Epithelial cell of esophagus (primary cell): ENCODE measurements at regions not wholly inside any gene's neighbourhood (a gene's known extent, or its start where the extent isn't known, plus 50 kb on each side); places are given as distances from the start of the nearest gene placed in this dataset.

Experiments
- DNase-seq: peaks from one replicate; pipeline ENCODE4 v3.0.0; 2010; ENCODE audit warnings: low read depth
- H3K4me3 ChIP-seq: 2 replicates; pipeline ENCODE4 v1.5.1; 2011; ENCODE audit warnings: mild to moderate bottlenecking, low read length, control low read depth
- TF ChIP-seq, protein P1 (sequence below): IDR thresholded peaks from 2 replicates; pipeline ENCODE4 v1.5.1; 2011; ENCODE audit warnings: low read depth, mild to moderate bottlenecking, low read length, control low read depth, inconsistent platforms; ENCODE audit not compliant: insufficient read depth; ENCODE audit errors: missing control alignments

DNA sequence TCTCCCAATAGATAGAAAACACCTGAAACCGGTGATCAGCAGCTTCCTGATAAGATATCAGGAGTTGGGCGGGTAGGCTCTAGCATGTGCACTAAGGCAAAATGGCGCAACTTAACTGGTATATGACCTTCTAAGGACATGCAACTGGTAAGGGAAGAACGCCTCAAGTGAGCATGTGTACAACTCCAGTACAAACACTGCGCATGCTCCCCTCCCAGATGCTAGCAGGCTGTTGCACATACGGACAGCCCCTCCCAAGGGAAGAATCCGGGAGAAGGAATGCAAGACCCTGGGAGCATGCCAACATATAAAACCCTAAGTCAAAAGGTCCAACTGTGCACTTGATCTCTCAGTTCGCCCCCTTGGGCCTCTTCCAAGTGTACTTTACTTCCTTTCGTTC is 110.8 kb downstream of the TSEN15 start:
- H3K4me3 ChIP-seq: no peak overlapping the region
- TF ChIP-seq, protein P1, sequence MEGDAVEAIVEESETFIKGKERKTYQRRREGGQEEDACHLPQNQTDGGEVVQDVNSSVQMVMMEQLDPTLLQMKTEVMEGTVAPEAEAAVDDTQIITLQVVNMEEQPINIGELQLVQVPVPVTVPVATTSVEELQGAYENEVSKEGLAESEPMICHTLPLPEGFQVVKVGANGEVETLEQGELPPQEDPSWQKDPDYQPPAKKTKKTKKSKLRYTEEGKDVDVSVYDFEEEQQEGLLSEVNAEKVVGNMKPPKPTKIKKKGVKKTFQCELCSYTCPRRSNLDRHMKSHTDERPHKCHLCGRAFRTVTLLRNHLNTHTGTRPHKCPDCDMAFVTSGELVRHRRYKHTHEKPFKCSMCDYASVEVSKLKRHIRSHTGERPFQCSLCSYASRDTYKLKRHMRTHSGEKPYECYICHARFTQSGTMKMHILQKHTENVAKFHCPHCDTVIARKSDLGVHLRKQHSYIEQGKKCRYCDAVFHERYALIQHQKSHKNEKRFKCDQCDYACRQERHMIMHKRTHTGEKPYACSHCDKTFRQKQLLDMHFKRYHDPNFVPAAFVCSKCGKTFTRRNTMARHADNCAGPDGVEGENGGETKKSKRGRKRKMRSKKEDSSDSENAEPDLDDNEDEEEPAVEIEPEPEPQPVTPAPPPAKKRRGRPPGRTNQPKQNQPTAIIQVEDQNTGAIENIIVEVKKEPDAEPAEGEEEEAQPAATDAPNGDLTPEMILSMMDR: no peak
- DNase-seq: no peak

DNA sequence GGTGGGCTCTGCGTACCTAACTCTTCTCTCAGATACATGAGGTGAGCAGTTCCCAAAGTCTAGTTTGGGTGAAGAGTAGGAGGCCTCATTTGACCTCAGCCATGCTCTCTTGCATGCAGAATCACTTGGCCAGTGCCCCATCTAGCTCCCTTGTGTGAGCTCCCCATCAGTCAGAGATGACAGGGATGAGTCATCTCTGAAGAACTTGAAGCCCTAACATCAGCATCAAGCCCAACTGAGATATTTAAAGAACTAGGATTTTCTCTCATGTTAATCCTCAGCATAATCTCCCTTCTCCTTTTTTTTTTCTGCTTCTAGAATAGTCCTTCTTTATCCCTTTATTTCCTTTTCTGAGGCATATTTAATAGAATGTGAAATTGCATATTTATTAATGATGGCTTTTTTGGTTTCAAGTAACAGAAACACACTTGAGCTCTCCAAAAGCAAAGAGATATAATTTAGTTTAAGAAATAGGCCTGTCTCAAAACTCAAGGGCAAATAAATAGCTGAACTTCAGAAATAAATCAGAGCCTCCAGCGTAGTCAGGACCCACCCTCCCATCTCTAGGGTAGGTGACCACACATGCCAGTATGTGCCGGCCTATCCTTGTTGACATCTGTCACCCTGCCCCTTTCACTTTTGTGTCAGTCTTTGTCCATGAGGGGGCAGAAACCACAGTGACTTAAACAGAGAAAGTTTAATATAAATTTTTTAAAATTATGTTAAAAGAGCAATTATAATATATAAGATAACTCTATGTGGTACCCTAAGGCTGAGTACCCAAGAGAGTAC is 112.3 kb downstream of the TSEN15 start:
- DNase-seq: peak; percentile 46
- H3K4me3 ChIP-seq: no peak overlapping the region
- TF ChIP-seq, protein P1: no peak

DNA sequence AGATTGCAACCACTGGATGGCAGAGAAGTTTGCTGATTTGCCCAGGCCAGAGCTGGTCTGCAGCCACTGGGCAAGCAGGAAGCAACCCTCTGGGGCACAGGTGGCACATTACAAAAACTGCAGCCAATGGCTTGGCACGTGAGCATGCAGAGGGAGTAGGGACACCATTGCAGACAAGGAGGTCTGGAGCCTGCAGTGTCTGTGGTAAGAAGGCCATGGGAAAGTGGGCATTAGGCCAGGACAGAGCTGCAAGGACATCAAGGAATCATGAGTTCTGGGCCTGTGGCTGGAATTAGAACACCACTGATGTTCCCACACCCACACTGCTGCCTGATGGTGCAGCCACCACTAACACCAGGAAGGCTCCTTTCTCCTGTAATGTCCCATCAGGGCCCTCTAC is 113.0 kb downstream of the TSEN15 start:
- TF ChIP-seq, protein P1: no peak
- H3K4me3 ChIP-seq: no peak overlapping the region
- DNase-seq: no peak

DNA sequence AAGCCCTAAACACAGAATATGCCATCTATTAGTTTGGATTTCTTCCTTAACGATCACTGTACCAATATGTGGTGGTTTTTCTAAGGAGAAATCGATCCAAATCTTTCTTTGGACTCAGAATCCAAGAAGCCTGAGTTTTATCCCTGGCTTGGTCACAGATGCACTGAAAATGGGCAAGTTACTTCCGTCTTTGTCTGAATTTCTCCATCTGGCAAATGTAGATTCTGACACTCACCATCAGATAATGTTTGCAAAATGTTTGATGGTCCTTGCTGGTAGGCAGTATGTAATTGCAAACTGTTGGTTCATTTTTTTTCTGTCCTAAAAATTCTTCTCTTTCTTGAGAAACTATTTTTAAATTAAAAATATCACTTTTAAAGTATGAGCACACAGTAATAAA is 115.0 kb downstream of the TSEN15 start:
- no peak for DNase-seq
- TF ChIP-seq, protein P1: no peak
- no peak overlapping the region for H3K4me3 ChIP-seq

DNA sequence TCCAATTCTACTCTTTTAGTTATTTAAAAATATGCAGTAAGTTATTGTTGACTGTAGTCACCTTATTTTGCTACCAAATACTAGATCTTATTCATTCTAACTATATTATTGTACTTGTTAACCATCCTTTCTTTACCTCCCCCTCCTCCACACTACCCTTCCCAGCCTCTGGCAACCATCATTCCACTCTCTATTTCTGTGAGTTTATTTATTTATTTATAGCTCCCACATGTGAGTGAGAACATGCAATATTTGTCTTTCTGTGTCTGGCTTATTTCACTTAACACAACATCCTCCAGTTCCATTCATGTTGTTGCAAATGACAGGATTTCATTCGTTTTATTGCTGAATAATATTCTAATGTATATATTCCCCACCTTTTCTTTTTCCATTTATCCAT is 115.8 kb downstream of the TSEN15 start:
- no peak for DNase-seq
- no peak overlapping the region for H3K4me3 ChIP-seq
- TF ChIP-seq, protein P1: no peak

DNA sequence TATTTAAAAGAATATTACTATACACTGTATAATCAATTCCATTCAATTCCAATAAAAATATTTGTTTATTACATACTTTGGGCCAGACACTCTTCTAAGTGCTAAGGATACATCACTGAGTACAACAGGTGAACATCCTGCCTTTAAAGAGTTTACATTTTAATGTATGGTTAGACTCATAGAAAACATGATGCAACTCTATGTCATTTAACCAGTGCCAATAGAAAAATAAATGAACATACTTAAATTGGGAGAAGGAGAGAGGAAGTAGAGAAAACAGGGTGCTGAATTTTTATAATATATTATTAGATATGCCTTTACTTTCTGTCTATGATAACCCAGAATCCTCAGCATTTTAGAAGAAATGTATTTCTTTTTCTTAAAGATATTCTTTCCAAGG is 119.2 kb downstream of the TSEN15 start:
- H3K4me3 ChIP-seq: no peak overlapping the region
- DNase-seq: no peak
- TF ChIP-seq, protein P1: no peak

DNA sequence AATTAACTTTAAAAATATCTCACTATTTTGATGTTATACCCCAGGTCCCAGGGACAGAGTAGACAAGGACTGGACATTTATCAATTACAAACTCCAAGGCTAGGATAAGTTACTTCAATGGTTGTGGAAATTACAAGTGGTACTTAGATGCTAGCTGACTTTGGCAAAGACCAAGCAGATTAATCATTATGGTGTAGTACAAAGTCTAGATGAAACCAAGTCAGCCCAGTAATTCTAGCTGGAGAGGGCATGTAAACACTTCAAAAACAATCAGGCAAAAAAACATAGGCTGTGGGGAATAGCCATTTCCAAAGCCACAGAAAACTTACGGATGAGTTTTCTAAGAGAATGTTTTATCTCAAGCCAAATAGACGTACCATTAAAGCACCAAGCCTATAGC is 124.5 kb downstream of the TSEN15 start:
- TF ChIP-seq, protein P1: no peak

More for the DNA sequence above, 124.5 kb downstream of the TSEN15 start:
- no peak overlapping the region for H3K4me3 ChIP-seq
- DNase-seq: no peak
